Neural cell (in vitro differentiated cells): ENCODE measurements at regions not wholly inside any gene's neighbourhood (a gene's known extent, or its start where the extent isn't known, plus 50 kb on each side); places are given as distances from the start of the nearest gene placed in this dataset.

ENCODE experiments used
- RAD21 ChIP-seq: fragments of 450-650 bp; conservative IDR thresholded peaks from 2 replicates; pipeline ENCODE4 v1.6.1; 2014; ENCODE audit warnings: antibody characterized with exemption, mild to moderate bottlenecking, moderate library complexity
- TF ChIP-seq, protein P1 (sequence below): fragments of 450-650 bp; IDR thresholded peaks from 2 replicates; pipeline ENCODE4 v1.5.1; 2014; ENCODE audit warnings: antibody characterized with exemption, mild to moderate bottlenecking, moderate library complexity; ENCODE audit not compliant: poor library complexity, severe bottlenecking

DNA sequence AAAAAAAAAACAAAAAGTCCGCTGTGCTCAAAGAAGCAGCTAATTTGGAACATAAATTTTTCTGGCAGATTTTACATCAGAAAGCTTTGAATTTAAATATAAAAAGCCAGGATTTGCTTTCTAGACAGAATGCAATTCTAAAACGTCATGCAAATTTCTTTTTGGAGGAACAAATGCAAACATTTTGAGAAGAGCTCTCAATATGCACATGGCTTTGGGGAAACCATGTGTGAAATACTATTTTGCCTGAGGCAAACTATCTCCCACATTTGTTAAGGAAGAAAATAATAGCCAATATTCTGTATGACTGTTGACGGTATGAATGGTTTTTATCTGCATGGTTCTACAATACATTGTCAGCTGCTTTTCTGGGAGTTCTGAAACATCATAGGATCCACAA lies 320.0 kb upstream of the PSMD7 start:
- TF ChIP-seq RAD21: no peak
- TF ChIP-seq, protein P1, sequence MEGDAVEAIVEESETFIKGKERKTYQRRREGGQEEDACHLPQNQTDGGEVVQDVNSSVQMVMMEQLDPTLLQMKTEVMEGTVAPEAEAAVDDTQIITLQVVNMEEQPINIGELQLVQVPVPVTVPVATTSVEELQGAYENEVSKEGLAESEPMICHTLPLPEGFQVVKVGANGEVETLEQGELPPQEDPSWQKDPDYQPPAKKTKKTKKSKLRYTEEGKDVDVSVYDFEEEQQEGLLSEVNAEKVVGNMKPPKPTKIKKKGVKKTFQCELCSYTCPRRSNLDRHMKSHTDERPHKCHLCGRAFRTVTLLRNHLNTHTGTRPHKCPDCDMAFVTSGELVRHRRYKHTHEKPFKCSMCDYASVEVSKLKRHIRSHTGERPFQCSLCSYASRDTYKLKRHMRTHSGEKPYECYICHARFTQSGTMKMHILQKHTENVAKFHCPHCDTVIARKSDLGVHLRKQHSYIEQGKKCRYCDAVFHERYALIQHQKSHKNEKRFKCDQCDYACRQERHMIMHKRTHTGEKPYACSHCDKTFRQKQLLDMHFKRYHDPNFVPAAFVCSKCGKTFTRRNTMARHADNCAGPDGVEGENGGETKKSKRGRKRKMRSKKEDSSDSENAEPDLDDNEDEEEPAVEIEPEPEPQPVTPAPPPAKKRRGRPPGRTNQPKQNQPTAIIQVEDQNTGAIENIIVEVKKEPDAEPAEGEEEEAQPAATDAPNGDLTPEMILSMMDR: no peak
